ENCODE measurements at regions not wholly inside any gene's neighbourhood (a gene's known extent, or its start where the extent isn't known, plus 50 kb on each side); places are given as distances from the start of the nearest gene placed in this dataset.

DNA sequence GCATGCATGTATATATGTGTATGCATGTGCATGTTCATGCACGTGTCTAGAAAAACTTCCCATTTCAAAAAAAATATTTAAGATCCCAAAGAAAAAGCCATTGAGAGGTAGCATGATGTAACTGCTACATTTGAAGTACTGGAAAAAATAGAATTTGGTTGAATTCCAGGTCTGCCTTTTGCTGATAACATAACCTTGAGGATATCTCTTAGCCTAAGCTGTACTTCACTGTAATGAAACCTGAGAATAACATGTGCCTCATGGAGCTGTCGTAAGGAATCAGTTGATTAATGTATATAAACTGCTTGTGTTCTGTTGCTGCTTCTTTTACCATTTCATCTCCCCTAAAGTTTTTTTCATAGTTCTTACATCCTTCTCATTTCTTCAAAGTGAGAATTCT, 351.8 kb downstream of the GRIA2 start:
- no peak for ATAC-seq (ENCODE audit: low read depth)
- Histone ChIP-seq H4K20me1 (ENCODE audit: control insufficient read depth, insufficient read depth, low read length, poor library complexity, severe bottlenecking) (no peaks in the 10 kb centered on the region), H2AFZ (ENCODE audit: insufficient read depth, low read depth, low read length, poor library complexity, severe bottlenecking) (no peak overlapping the region), H3K27me3 (replicated peaks in 1 of 4; ENCODE audit: control extremely low read depth in 1 of 4, control insufficient read depth in 3 of 4, insufficient read depth in 4 of 4, low read length in 3 of 4) (no peaks in the 10 kb centered on the region), H3K79me2 (ENCODE audit: control insufficient read depth, insufficient read depth, low read length) (no peaks in the 10 kb centered on the region), H3K4me2 (replicated peaks; ENCODE audit: low read depth, low read length, poor library complexity, severe bottlenecking) (no peak overlapping the region), H3K9me3 (ENCODE audit: control extremely low read depth in 1 of 3, control insufficient read depth in 2 of 3, insufficient read depth in 1 of 3, low read length in 2 of 3) (peaks cover 0 to 13% (median 0%) of the 10 kb centered on the region in 3 donors), H3K36me3 (replicated peaks in 1 of 2; ENCODE audit: control extremely low read depth in 1 of 2, control insufficient read depth in 1 of 2, extremely low read depth in 1 of 2, insufficient read depth in 2 of 2, low read length in 1 of 2) (no peaks in the 10 kb centered on the region), H3K27ac (ENCODE audit: low read length in 2 of 2) (no peak overlapping the region), H3K9ac (ENCODE audit: low read length) (no peak overlapping the region), H3K4me3 (ENCODE audit: control extremely low read depth in 1 of 5, extremely low read depth in 1 of 5, insufficient read depth in 1 of 5, low read depth in 2 of 5, low read length in 4 of 5) (no peak overlapping the region), H3K4me1 (ENCODE audit: control insufficient read depth in 2 of 2, insufficient read depth in 2 of 2, low read length in 2 of 2) (no peaks in the 10 kb centered on the region)
- no peak for DNase-seq
- ChIA-PET POLR2A (no interaction called here), CTCF (no interaction called here)
- Mint-ChIP-seq H3K27ac (no peak overlapping the region), H3K4me3 (no peak overlapping the region), H3K27me3 (no peaks in the 10 kb centered on the region), H3K9me3 (ENCODE audit: insufficient read depth) (no peaks in the 10 kb centered on the region), H3K4me1 (no peaks in the 10 kb centered on the region)
- TF ChIP-seq EZH2 (IDR thresholded peaks at IDR 0.05; ENCODE audit: borderline replicate concordance, insufficient read depth, low read depth, low read length, poor library complexity, severe bottlenecking): no peak
- TF ChIP-seq, protein P1, sequence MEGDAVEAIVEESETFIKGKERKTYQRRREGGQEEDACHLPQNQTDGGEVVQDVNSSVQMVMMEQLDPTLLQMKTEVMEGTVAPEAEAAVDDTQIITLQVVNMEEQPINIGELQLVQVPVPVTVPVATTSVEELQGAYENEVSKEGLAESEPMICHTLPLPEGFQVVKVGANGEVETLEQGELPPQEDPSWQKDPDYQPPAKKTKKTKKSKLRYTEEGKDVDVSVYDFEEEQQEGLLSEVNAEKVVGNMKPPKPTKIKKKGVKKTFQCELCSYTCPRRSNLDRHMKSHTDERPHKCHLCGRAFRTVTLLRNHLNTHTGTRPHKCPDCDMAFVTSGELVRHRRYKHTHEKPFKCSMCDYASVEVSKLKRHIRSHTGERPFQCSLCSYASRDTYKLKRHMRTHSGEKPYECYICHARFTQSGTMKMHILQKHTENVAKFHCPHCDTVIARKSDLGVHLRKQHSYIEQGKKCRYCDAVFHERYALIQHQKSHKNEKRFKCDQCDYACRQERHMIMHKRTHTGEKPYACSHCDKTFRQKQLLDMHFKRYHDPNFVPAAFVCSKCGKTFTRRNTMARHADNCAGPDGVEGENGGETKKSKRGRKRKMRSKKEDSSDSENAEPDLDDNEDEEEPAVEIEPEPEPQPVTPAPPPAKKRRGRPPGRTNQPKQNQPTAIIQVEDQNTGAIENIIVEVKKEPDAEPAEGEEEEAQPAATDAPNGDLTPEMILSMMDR (IDR thresholded peaks at IDR 0.05): no peak
- no CpG with 5 or more reads among the region's 2 CpGs for WGBS (ENCODE audit: insufficient coverage)
- intact Hi-C loops (cut with micrococcal nuclease): no loop called here

DNA sequence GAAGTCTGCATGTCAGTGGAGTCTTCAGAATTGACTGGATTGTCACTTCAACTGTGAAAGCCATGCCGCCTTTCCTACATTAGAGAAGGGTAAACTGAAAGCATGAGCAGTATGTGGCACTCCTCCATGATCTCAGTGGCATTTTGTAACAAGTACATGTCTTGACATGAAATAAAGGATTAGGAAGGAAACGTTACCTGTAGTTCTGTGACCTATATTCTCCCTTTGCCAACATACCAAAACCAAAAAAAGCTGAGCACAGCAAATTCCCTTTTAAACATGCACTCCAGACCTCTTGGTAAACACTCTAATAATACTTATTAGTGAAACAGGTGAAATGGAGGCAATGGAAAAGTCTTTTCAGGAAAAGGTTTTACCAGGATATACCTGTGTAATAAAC, 344.2 kb downstream of the GRIA2 start:
- no peaks in the 10 kb centered on the region for H3K9me3 Mint-ChIP-seq (ENCODE audit: insufficient read depth)
- ChIA-PET CTCF (no interaction called here), POLR2A (no interaction called here)
- Histone ChIP-seq H2AFZ (ENCODE audit: insufficient read depth, low read depth, low read length, poor library complexity, severe bottlenecking) (no peak overlapping the region), H3K79me2 (ENCODE audit: control insufficient read depth, insufficient read depth, low read length) (no peaks in the 10 kb centered on the region), H3K9ac (ENCODE audit: low read length) (no peak overlapping the region), H3K27me3 (replicated peaks in 1 of 4; ENCODE audit: control extremely low read depth in 1 of 4, control insufficient read depth in 3 of 4, insufficient read depth in 4 of 4, low read length in 3 of 4) (no peaks in the 10 kb centered on the region), H3K9me3 (ENCODE audit: control extremely low read depth in 1 of 3, control insufficient read depth in 2 of 3, insufficient read depth in 1 of 3, low read length in 2 of 3) (no peaks in the 10 kb centered on the region), H3K4me3 (ENCODE audit: control extremely low read depth in 1 of 5, extremely low read depth in 1 of 5, insufficient read depth in 1 of 5, low read depth in 2 of 5, low read length in 4 of 5) (no peak overlapping the region), H4K20me1 (ENCODE audit: control insufficient read depth, insufficient read depth, low read length, poor library complexity, severe bottlenecking) (no peaks in the 10 kb centered on the region), H3K4me1 (ENCODE audit: control insufficient read depth in 2 of 2, insufficient read depth in 2 of 2, low read length in 2 of 2) (no peaks in the 10 kb centered on the region), H3K4me2 (replicated peaks; ENCODE audit: low read depth, low read length, poor library complexity, severe bottlenecking) (no peak overlapping the region), H3K36me3 (replicated peaks in 1 of 2; ENCODE audit: control extremely low read depth in 1 of 2, control insufficient read depth in 1 of 2, extremely low read depth in 1 of 2, insufficient read depth in 2 of 2, low read length in 1 of 2) (no peaks in the 10 kb centered on the region), H3K27ac (ENCODE audit: low read length in 2 of 2) (no peak overlapping the region)
- H3K4me1 Mint-ChIP-seq: no peaks in the 10 kb centered on the region
- H3K27ac Mint-ChIP-seq: no peak overlapping the region
- intact Hi-C loops (cut with micrococcal nuclease): no loop called here
- ATAC-seq (ENCODE audit: low read depth) (no peak), DNase-seq (no peak)
- no peak for TF ChIP-seq EZH2 (IDR thresholded peaks at IDR 0.05; ENCODE audit: borderline replicate concordance, insufficient read depth, low read depth, low read length, poor library complexity, severe bottlenecking)
- TF ChIP-seq, protein P1 (IDR thresholded peaks at IDR 0.05): no peak
- H3K4me3 Mint-ChIP-seq: no peak overlapping the region
- 83% methylated on average over 1 of the region's 2 CpGs for WGBS (ENCODE audit: insufficient coverage)
- H3K27me3 Mint-ChIP-seq: no peaks in the 10 kb centered on the region

Data from B cell (primary cell).